ENCODE measurements at regions not wholly inside any gene's neighbourhood (a gene's known extent, or its start where the extent isn't known, plus 50 kb on each side); places are given as distances from the start of the nearest gene placed in this dataset.
"Not testable (repeated sequence)": the region's sequence is repeated elsewhere in the genome, so short reads cannot be mapped to it uniquely, and the experiment has no call there.

- H3K36me3 ChIP-seq (ENCODE audit: control insufficient read depth, insufficient read depth, low read length); CTCF ChIA-PET; H3K27me3 ChIP-seq (ENCODE audit: control insufficient read depth, insufficient read depth, low read length); DNase-seq (ENCODE audit: low read depth); POLR2A ChIA-PET; H3K4me3 ChIP-seq (ENCODE audit: low read depth, low read length): not testable (repeated sequence)
Observed at GRCh38 chr1:146599906-146600305, 338.2 kb upstream of the NBPF12 start.

- H3K27me3 ChIP-seq (ENCODE audit: control insufficient read depth, insufficient read depth, low read length); DNase-seq (ENCODE audit: low read depth); H3K4me3 ChIP-seq (ENCODE audit: low read depth, low read length); CTCF ChIA-PET; H3K36me3 ChIP-seq (ENCODE audit: control insufficient read depth, insufficient read depth, low read length); POLR2A ChIA-PET: not testable (repeated sequence)
Observed at GRCh38 chr1:146581229-146581628, 352.4 kb upstream of the NOTCH2NLA start.

DNA sequence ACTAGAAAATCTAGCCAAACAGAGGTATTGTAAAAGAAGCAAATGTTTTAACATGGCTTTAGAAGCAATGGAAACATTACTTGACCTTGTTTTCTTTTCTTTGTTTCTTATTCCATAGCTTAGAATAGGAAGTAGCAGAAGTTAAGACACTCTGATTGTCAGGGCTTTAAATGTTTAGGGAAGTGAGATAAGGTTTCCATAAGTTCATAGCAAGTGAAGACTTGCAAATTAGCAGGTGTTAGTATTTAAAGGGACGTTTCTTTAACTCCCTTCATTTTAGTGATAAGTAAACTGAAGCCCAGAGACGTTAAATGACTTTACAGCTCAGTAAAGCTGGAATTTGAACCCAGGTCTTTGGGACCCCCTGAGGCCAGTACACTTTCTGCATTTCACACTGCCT lies 338.7 kb upstream of the NOTCH2NLA start:
- H3K4me3 ChIP-seq (ENCODE audit: low read depth, low read length); CTCF ChIA-PET; H3K27me3 ChIP-seq (ENCODE audit: control insufficient read depth, insufficient read depth, low read length); POLR2A ChIA-PET; DNase-seq (ENCODE audit: low read depth); H3K36me3 ChIP-seq (ENCODE audit: control insufficient read depth, insufficient read depth, low read length): not testable (repeated sequence)

- DNase-seq (ENCODE audit: low read depth); CTCF ChIA-PET; POLR2A ChIA-PET; H3K4me3 ChIP-seq (ENCODE audit: low read depth, low read length); H3K27me3 ChIP-seq (ENCODE audit: control insufficient read depth, insufficient read depth, low read length); H3K36me3 ChIP-seq (ENCODE audit: control insufficient read depth, insufficient read depth, low read length): not testable (repeated sequence)
Observed at GRCh38 chr1:146558032-146558431, 329.2 kb upstream of the NOTCH2NLA start.

- CTCF ChIA-PET; H3K4me3 ChIP-seq (ENCODE audit: low read depth, low read length); H3K27me3 ChIP-seq (ENCODE audit: control insufficient read depth, insufficient read depth, low read length); DNase-seq (ENCODE audit: low read depth); H3K36me3 ChIP-seq (ENCODE audit: control insufficient read depth, insufficient read depth, low read length); POLR2A ChIA-PET: not testable (repeated sequence)
Observed at GRCh38 chr1:146556405-146556804, 327.6 kb upstream of the NOTCH2NLA start.

- H3K27me3 ChIP-seq (ENCODE audit: control insufficient read depth, insufficient read depth, low read length); CTCF ChIA-PET; POLR2A ChIA-PET; H3K36me3 ChIP-seq (ENCODE audit: control insufficient read depth, insufficient read depth, low read length); DNase-seq (ENCODE audit: low read depth); H3K4me3 ChIP-seq (ENCODE audit: low read depth, low read length): not testable (repeated sequence)
Observed at GRCh38 chr1:146552414-146552813, 323.6 kb upstream of the NOTCH2NLA start.

GRCh38 chr1:146548684-146549083 lies 319.9 kb upstream of the NOTCH2NLA start:
- DNase-seq (ENCODE audit: low read depth); POLR2A ChIA-PET; CTCF ChIA-PET; H3K27me3 ChIP-seq (ENCODE audit: control insufficient read depth, insufficient read depth, low read length); H3K36me3 ChIP-seq (ENCODE audit: control insufficient read depth, insufficient read depth, low read length); H3K4me3 ChIP-seq (ENCODE audit: low read depth, low read length): not testable (repeated sequence)

- H3K4me3 ChIP-seq (ENCODE audit: low read depth, low read length); H3K36me3 ChIP-seq (ENCODE audit: control insufficient read depth, insufficient read depth, low read length); CTCF ChIA-PET; DNase-seq (ENCODE audit: low read depth); POLR2A ChIA-PET; H3K27me3 ChIP-seq (ENCODE audit: control insufficient read depth, insufficient read depth, low read length): not testable (repeated sequence)
Observed at GRCh38 chr1:146546189-146546588, 317.4 kb upstream of the NOTCH2NLA start.

GRCh38 chr1:146537775-146538373 lies 309.1 kb upstream of the NOTCH2NLA start:
- H3K4me3 ChIP-seq (ENCODE audit: low read depth, low read length); POLR2A ChIA-PET; CTCF ChIA-PET: not testable (repeated sequence)

GRCh38 chr1:146536028-146536427 lies 307.2 kb upstream of the NOTCH2NLA start:
- CTCF ChIA-PET = not testable (repeated sequence)

More at GRCh38 chr1:146537775-146538373, 309.1 kb upstream of the NOTCH2NLA start:
- not testable (repeated sequence) for H3K27me3 ChIP-seq (ENCODE audit: control insufficient read depth, insufficient read depth, low read length); DNase-seq (ENCODE audit: low read depth); H3K36me3 ChIP-seq (ENCODE audit: control insufficient read depth, insufficient read depth, low read length)

GRCh38 chr1:146535575-146535974 lies 306.8 kb upstream of the NOTCH2NLA start:
- DNase-seq (ENCODE audit: low read depth); CTCF ChIA-PET; H3K36me3 ChIP-seq (ENCODE audit: control insufficient read depth, insufficient read depth, low read length); POLR2A ChIA-PET; H3K27me3 ChIP-seq (ENCODE audit: control insufficient read depth, insufficient read depth, low read length); H3K4me3 ChIP-seq (ENCODE audit: low read depth, low read length): not testable (repeated sequence)

More at GRCh38 chr1:146536028-146536427, 307.2 kb upstream of the NOTCH2NLA start:
- DNase-seq (ENCODE audit: low read depth); H3K36me3 ChIP-seq (ENCODE audit: control insufficient read depth, insufficient read depth, low read length); POLR2A ChIA-PET; H3K4me3 ChIP-seq (ENCODE audit: low read depth, low read length); H3K27me3 ChIP-seq (ENCODE audit: control insufficient read depth, insufficient read depth, low read length): not testable (repeated sequence)

DNA sequence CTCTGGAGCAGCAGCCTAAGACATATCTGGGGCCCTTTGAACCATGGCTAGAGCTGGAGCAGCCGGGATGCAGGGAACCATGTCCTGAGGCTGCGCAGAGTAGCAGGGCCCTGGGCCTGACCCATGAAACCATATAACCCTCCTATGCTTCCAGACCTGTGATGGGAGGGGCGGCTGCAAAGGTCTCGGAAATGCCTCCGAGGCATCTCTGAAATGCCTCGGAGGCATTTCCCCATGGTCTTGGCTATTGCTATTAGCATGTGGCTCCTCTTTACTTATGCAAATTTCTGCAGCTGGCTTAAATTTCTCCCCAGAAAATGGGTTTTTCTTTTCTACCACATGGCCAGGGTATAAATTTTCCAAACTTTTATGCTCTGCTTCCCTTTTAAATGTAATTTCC lies 302.1 kb upstream of the NOTCH2NLA start:
- H3K36me3 ChIP-seq (ENCODE audit: control insufficient read depth, insufficient read depth, low read length); DNase-seq (ENCODE audit: low read depth); CTCF ChIA-PET; H3K4me3 ChIP-seq (ENCODE audit: low read depth, low read length); H3K27me3 ChIP-seq (ENCODE audit: control insufficient read depth, insufficient read depth, low read length); POLR2A ChIA-PET: not testable (repeated sequence)

DNA sequence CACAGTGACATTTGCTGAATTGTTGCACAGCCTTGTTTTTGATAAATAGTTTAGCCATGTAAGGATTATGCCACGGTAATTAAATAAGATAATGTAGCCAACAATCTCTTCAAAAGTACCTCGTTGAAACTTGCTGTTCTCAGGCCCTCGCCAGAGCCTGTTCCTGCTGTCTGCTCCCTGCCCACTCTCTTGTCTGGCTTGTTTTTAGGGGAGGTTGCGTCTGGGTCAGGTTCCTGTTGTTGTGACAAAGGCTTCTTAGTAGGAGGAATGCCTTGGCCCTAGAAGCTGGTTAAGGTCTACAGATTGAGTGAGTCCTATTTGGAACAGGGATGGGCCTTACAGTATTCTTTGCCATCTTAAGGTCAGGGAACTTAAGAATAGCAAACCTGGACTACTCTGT lies 294.0 kb upstream of the NOTCH2NLA start:
- H3K4me3 ChIP-seq (ENCODE audit: low read depth, low read length); CTCF ChIA-PET; DNase-seq (ENCODE audit: low read depth); H3K27me3 ChIP-seq (ENCODE audit: control insufficient read depth, insufficient read depth, low read length); POLR2A ChIA-PET; H3K36me3 ChIP-seq (ENCODE audit: control insufficient read depth, insufficient read depth, low read length): not testable (repeated sequence)

DNA sequence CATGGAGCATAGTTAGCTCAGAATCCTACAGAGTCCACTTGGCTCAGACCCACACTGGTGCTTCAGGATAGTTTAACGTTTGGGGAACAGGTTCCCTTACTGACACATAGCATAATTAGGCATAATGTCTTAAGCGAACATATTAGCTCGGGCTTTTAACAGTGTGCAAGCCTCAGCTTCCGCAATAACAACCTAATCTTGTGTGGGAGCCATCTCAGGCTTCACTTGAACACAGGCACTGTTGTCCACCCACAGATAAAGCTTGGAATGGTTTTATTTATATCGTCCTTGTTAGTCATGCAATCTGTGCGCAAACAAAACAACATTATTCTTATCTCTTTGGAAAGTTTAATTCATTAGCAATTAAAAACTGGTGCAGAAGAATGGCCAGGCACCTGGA lies 293.5 kb upstream of the NOTCH2NLA start:
- CTCF ChIA-PET = not testable (repeated sequence)

More for the DNA sequence above, 293.5 kb upstream of the NOTCH2NLA start:
- H3K4me3 ChIP-seq (ENCODE audit: low read depth, low read length); POLR2A ChIA-PET; H3K27me3 ChIP-seq (ENCODE audit: control insufficient read depth, insufficient read depth, low read length); DNase-seq (ENCODE audit: low read depth); H3K36me3 ChIP-seq (ENCODE audit: control insufficient read depth, insufficient read depth, low read length): not testable (repeated sequence)

Measured in BJ (cell line).